ENCODE measurements at regions not wholly inside any gene's neighbourhood (a gene's known extent, or its start where the extent isn't known, plus 50 kb on each side); places are given as distances from the start of the nearest gene placed in this dataset.
"Not testable (repeated sequence)": the region's sequence is repeated elsewhere in the genome, so short reads cannot be mapped to it uniquely, and the experiment has no call there.

- H3K27ac ChIP-seq, result no peak overlapping the region
- DNase-seq (ENCODE audit: low read depth, low spot score), result no peak
Measured at GRCh38 chr14:57008534-57008933, 198.3 kb upstream of the OTX2 start.

- no peak overlapping the region for H3K27ac ChIP-seq
- no peak for DNase-seq (ENCODE audit: low read depth, low spot score)
Measured at GRCh38 chr14:56998728-56999127, 188.4 kb upstream of the OTX2 start.

GRCh38 chr14:56996721-56997399 lies 186.6 kb upstream of the OTX2 start:
- DNase-seq (ENCODE audit: low read depth, low spot score), result no peak
- H3K27ac ChIP-seq, result no peak overlapping the region

GRCh38 chr14:56995010-56995409 lies 184.7 kb upstream of the OTX2 start:
- no peak overlapping the region for H3K27ac ChIP-seq
- no peak for DNase-seq (ENCODE audit: low read depth, low spot score)

GRCh38 chr14:56992332-56992820 lies 182.1 kb upstream of the OTX2 start:
- no peak overlapping the region for H3K27ac ChIP-seq
- DNase-seq (ENCODE audit: low read depth, low spot score), result no peak

- DNase-seq (ENCODE audit: low read depth, low spot score); H3K27ac ChIP-seq: not testable (repeated sequence)
Measured at GRCh38 chr14:56990991-56991627, 180.8 kb upstream of the OTX2 start.

- no peak overlapping the region for H3K27ac ChIP-seq
- DNase-seq (ENCODE audit: low read depth, low spot score), result no peak
Measured at GRCh38 chr14:56989359-56989758, 179.1 kb upstream of the OTX2 start.

- DNase-seq (ENCODE audit: low read depth, low spot score), result no peak
- H3K27ac ChIP-seq, result no peak overlapping the region
Measured at GRCh38 chr14:56979936-56980335, 169.7 kb upstream of the OTX2 start.

GRCh38 chr14:56976211-56976610 lies 165.9 kb upstream of the OTX2 start:
- no peak for DNase-seq (ENCODE audit: low read depth, low spot score)
- no peak overlapping the region for H3K27ac ChIP-seq

- DNase-seq (ENCODE audit: low read depth, low spot score), result no peak
- no peak overlapping the region for H3K27ac ChIP-seq
Measured at GRCh38 chr14:56975521-56975920, 165.2 kb upstream of the OTX2 start.

GRCh38 chr14:56972948-56973347 lies 162.7 kb upstream of the OTX2 start:
- no peak overlapping the region for H3K27ac ChIP-seq

GRCh38 chr14:56964895-56965294 lies 154.6 kb upstream of the OTX2 start:
- no peak overlapping the region for H3K27ac ChIP-seq
- no peak for DNase-seq (ENCODE audit: low read depth, low spot score)

More at GRCh38 chr14:56972948-56973347, 162.7 kb upstream of the OTX2 start:
- no peak for DNase-seq (ENCODE audit: low read depth, low spot score)

- DNase-seq (ENCODE audit: low read depth, low spot score), result no peak
- H3K27ac ChIP-seq, result no peak overlapping the region
Measured at GRCh38 chr14:56963381-56963780, 153.1 kb upstream of the OTX2 start.

- no peak for DNase-seq (ENCODE audit: low read depth, low spot score)
- no peak overlapping the region for H3K27ac ChIP-seq
Measured at GRCh38 chr14:56962444-56963080, 152.3 kb upstream of the OTX2 start.

- no peak overlapping the region for H3K27ac ChIP-seq
- no peak for DNase-seq (ENCODE audit: low read depth, low spot score)
Measured at GRCh38 chr14:56959869-56960268, 149.6 kb upstream of the OTX2 start.

- DNase-seq (ENCODE audit: low read depth, low spot score), result no peak
- no peak overlapping the region for H3K27ac ChIP-seq
Measured at GRCh38 chr14:56959121-56959520, 148.8 kb upstream of the OTX2 start.

GRCh38 chr14:56956182-56956581 lies 145.9 kb upstream of the OTX2 start:
- DNase-seq (ENCODE audit: low read depth, low spot score), result no peak
- H3K27ac ChIP-seq, result no peak overlapping the region

GRCh38 chr14:56955745-56956144 lies 145.5 kb upstream of the OTX2 start:
- no peak for DNase-seq (ENCODE audit: low read depth, low spot score)
- H3K27ac ChIP-seq, result no peak overlapping the region

GRCh38 chr14:56953884-56954283 lies 143.6 kb upstream of the OTX2 start:
- H3K27ac ChIP-seq, result no peak overlapping the region
- DNase-seq (ENCODE audit: low read depth, low spot score), result no peak

- H3K27ac ChIP-seq, result no peak overlapping the region
- no peak for DNase-seq (ENCODE audit: low read depth, low spot score)
Measured at GRCh38 chr14:56952766-56953473, 142.6 kb upstream of the OTX2 start.

GRCh38 chr14:56949828-56950227 lies 139.5 kb upstream of the OTX2 start:
- no peak for DNase-seq (ENCODE audit: low read depth, low spot score)
- no peak overlapping the region for H3K27ac ChIP-seq
